Islet precursor cell (in vitro differentiated cells): ENCODE measurements at regions not wholly inside any gene's neighbourhood (a gene's known extent, or its start where the extent isn't known, plus 50 kb on each side); places are given as distances from the start of the nearest gene placed in this dataset.
"Not testable (repeated sequence)": the region's sequence is repeated elsewhere in the genome, so short reads cannot be mapped to it uniquely, and the experiment has no call there.

Experiments used
- DNase-seq: peaks from one replicate; pipeline ENCODE4 v3.0.0-alpha.2; 2018

DNA sequence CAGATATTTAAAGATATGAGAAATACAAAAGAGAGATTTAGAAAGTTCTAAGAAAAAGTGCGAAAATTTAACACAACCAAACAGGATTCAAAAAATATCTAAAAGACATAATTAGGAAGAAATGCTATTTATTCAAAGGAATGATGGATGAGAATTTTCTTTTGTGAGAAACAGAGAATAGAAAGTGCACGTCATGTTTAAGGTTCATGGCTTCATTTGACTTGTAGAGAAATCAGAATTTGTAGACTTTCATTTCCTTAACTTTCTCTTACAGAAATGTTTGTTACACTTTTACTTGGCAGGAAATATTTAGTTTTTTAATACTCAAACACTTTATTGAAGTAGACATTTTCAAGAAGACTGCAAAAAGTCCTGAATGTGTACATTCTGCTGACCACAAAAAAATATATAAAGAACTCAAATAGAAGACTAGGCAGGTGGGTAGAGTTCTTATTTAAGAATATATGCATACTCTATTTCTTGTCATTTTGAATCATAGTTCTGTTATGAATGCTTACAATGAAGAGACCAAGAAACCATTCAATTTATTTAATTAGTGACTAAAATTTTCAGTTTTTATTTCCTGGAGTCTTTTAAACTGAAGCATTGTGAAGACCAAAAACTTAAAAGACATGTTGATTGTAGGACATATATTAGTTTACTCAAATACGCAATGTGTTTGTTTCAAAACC is 710.5 kb upstream of the HS3ST5 start:
- no peak for DNase-seq

DNA sequence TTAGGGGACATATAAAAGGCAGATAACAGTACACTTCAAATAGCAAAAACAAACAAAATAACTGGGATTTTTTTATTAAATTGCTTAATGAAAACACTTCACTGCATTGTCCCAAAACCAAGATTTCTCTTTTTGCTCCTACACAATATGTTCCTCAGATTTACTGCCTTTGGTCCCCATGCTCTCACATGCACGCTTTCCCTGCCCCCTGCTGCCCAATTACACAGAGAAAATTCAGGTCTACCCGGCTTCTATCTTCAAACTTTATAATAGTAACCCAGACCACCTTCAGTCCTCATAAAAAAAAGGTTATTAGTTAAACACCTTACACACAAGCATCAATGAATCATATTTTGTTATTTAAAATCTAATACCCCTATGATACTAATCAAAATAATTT is 673.8 kb upstream of the HS3ST5 start:
- DNase-seq: no peak

DNA sequence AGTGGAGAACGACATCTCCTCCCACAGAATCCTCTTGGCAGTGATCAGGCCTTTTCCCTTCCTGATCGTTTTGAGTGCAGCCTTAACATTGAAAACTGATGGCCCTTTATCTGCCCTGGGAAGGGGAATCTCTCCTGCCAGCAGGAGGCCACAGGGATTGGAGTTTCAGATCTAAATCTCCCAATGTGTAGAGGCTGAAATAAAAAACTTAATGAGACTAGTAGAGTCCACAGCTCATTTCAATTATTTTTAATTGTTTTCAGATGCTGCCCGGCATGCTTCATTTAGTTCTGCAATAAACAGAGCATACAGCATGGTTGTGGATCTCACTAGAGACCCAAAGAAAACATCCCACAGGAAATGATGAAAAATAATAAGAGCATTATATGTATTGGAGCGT is 662.2 kb upstream of the HS3ST5 start:
- no peak for DNase-seq

DNA sequence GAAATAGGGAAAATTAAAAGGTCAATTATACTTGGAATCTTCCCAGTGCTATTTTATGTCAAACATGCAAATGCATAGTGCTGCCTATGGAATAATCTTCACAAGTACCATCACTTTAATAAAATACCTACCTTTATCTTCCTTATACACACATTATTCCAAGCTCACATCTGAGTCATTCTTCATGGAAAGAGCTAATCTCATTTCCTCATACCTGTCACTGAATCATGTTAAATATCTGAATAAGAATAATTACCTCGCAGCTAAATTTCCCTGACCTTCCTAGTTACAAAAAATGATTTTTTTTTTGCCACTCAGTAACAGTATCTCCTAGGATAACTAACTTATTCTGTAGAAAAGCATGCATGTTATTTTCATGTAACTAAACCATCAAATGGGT is 661.4 kb upstream of the HS3ST5 start:
- DNase-seq: no peak

DNA sequence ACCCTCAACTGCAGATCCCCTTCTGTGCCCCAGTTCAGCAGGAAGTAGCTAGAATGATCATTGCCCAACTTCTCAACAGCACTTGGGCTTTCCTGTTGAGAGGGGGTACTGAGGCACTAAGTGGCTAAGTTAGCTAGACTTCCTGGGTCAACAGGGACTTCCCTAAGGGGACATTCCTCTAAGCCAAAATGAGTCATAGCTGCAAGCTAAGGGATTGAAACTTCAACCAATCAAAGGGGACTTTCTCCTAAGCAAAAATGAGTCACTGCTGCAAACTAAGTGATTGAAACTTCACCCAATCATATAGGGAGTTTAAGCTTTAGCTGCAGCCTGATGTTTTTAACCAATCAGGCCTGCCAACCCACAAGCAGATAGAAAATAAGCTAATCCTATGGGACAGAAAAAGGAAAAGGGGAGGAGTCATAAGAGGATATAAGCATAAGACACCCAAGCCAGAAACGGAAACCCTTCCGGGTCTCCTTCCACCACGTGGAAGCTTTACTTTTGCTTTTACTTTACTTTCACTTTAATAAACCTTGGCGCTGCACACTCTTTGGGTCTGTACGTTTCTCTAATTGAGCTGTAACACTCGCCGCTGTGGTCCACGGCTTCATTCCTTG is 659.0 kb upstream of the HS3ST5 start:
- DNase-seq: no peak

DNA sequence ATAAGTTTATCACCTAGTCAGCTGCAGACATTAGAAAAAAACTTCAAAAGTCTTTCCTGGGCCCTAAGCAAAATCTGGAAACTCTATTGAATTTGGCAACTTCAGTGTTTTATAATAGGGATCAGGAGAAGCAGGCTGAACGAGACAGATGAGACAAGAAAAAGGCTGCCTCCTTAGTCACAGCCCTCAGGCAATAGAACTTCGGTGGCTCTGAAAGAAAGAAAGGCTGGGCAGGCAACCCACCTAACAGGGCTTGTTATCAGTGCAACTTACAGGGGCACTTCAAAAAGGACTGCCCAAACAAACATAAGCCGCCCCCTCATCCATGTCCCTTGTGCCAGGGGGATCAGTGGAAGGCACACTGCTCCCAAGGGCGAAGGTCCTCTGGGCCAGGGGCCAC is 657.9 kb upstream of the HS3ST5 start:
- DNase-seq: peak; percentile 84

DNA sequence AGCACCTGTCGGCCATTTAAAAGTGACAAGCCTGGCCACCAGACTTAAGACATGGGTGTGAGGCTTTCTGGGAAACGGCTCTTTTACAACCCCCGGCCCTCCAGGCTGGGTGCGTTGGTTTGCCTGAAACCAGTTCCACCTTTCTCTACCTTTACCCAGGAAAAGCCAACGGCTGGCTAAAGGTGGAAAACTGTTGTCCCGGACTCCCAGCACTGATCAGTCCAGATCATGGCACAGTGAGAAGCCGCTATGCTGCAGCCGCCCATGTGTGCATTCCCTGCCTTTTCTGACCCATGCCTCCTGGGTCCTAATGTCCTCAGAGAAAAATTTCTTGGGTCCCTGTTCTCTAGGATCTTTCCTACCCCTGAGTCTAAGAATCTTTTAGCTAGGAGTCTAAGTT is 655.7 kb upstream of the HS3ST5 start:
- no peak for DNase-seq

DNA sequence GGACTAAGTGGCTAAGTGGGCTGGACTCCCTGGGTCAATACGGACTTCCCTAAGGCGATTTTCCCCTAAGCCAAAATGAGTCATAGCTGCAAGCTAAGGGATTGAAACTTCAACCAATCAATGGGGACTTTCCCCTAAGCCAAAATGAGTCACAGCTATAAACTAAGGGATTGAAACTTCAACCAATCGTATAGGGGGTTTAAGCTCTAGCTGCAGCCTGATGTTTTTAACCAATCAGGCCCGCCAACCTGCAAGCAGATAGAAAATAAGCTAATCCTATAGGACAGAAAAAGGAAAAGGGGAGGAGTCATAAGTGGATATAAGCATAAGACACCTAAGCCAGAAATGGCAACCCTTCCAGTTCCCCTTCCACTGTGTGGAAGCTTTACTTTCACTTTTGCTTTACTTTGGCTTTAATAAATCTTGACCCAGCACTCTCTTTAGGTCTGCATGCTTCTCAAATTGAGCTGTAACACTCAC is 655.0 kb upstream of the HS3ST5 start:
- DNase-seq: no peak

DNA sequence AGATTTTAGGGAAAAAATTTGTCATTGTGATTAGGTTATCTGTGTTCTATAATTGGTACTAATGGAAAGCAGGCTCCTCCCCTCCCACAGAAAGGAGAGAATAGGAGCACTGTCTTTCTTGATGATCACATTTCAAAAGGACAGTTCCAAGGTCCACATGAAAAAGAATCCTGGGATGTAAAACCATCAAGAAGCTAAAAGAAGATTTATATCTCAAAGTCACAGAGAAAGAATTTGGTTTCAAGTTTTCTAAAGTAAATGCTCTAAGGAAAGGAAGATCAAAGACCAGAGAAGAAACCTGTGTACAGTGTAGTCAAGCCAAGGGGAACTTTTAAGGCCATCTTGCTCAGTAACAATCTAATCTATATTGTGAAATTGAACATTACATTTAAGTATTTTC is 652.7 kb upstream of the HS3ST5 start:
- DNase-seq: no peak

DNA sequence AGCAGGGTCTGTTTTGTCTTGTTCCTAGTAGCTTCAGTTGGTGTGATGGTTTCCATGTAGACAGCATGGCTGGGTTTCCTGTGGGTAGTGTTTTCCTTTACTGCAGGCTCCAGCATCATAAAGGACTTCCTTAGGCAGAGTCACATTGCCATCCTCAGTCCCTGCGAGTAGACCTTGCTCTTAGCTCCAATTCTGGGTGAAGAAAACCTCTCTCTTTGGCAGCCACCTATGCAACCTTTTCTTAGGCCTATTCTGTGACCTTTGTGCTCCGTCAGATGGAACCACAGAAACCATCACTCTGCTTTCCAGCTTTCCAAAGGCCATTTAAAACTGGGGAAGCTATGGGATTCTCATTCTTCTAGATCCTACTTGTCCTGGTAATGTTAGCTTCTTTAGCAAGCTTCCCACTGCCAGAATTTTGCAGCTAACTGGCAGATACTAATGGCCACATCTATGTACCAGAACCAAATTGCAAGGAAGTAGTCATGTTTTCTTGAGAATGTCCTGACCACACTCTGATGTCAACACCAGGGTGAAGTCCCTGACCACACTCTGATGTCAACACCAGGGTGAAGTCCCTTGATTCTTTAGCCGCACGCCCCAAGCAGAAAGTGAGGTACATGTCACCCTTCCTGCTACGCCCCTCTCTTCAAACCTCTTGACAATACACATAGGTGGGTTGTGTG is 646.6 kb upstream of the HS3ST5 start:
- no peak for DNase-seq

DNA sequence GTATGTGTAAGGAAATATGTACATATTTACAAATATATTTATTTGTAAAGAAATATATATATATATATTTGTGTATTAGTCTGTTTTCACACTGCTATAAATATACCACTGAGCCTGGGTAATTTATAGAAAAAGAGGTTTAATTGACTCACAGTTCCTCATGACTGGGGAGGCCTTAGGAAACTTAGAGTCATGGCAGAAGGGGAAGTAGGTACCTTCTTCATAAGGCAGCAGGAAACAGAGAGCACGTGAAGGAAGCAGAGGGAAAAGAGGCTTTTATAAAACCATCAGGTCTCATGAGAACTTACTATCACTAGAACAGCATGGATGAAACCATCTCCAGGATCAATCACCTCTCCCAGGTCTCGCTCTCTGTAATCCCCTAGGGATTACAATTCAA is 644.5 kb upstream of the HS3ST5 start:
- no peak for DNase-seq

DNA sequence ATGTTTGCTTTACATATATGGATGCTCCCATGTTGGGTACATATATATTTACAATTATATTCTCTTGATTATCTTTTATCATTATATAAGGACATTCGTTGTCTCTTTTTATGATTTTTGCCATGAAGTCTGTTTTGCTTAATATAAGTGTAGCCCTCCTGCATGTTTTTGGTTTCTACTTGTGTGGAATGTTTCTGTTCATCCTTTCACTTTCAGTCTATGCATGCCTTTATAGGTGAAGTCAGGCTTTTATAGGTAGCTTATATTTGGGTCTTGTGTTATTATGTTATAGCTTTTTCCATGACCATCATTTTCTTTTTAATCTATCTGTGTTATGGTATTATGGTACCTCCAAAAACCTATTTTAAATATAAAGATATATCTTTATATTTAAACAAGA is 612.5 kb upstream of the HS3ST5 start:
- DNase-seq: no peak

DNA sequence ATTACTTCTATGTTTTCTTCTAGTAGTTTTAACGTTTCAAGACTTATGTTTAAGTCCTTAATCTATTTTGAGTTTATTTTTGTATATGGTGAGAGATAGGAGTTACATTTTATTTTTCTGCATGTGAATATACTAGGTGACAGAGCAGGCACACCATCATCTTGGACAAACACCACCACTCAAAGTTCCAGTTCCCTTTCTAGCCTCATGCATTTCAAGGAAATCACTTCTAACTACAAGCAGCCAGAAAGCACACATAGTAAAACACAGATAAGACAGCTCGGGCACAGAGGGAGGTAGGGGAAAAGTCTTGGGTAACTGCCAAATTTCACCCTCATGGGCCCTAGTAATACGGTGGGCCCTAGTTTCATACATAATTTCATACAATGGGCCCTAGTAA is 609.4 kb upstream of the HS3ST5 start:
- DNase-seq: no peak

DNA sequence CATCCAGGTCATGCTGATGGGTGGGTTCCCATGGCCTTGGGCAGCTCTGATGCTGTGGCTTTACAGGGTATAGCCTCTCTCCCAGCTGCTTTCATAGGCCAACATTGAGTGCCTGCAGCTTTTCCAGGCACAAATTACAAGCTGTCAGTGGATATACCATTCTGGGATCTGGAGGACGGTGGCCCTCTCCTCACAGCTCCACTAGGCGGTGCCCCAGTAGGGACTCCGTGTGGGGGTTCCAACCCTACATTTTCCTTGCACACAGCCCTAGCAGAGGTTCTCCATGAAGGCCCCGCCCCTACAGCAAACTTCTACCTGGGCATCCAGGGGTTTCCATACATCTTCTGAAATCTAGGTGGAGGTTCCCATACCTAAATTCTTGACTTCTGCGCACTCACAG is 602.6 kb upstream of the HS3ST5 start:
- DNase-seq: no peak

DNA sequence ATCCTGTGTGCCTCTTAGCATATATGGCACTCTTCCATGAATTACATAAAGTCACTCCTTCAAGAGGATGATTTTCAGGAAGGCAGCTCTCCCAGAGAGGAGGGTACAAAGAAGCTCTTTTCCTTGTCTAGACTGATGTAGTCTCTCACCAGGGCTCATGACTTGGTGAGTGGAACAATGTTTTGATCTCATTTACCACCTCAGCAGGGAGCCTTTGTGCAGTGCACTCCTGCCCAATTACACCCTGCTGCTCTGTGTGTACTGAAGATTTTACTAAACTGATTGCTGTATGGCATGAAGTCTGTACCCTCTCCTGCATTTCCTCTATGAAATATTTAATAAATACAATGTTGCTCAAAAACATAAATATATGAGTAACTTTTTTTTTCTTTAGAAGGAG is 598.3 kb upstream of the HS3ST5 start:
- DNase-seq: no peak

DNA sequence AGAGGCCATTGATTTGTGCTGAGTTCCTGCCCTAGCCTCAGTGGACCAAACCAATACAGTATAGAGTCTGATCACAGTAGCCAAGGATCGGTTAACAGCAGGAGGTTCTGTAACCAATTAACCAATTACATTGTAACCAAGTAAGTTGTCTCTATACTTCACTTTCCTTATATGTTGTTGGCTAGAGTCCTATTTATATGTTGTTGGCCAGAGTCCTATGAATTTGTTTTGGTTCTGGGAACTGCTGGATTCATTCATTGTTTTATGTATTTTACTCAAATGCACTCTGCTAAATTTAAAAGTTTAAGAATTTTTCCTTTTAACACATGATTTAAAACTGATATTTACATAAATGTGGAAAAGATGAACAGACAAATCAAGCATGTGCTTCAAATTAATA is 597.4 kb upstream of the HS3ST5 start:
- no peak for DNase-seq

DNA sequence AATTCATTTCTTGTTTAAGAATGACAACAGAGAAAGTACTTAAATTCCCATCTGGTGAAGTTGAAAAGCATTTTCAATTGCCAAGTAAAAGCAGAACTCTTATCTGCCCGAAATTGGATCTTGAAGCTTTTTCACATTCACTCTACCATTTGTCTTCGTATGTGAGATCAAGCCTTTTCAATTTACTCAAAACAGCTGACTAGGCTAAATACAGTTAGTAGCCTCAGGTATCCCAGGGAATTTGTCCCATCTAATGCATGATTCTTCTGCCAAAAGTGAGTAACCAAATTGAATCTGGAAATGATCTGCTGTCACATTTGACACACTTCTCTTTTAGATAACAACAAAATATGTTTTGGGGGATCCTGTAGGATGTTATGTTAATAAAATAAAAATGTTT is 596.8 kb upstream of the HS3ST5 start:
- no peak for DNase-seq

DNA sequence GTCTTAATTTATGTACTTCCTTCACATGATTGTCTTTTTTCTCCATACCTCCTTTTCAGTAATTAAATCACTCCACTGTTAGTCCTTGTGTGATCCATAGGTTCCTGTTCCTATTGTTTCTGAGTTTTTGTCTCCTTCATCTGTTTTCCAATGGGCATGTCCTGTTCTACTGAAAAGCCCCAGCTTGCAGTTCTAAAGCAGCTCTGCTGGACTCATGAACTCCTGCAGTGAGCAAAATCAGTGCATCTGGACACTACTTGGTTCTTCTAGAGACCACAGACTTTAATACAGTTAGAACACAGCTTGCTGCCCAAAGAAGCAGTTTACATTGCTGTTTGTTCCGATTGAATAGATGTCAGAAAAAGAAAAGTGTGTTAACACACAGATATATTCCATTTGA is 593.3 kb upstream of the HS3ST5 start:
- DNase-seq: no peak

DNA sequence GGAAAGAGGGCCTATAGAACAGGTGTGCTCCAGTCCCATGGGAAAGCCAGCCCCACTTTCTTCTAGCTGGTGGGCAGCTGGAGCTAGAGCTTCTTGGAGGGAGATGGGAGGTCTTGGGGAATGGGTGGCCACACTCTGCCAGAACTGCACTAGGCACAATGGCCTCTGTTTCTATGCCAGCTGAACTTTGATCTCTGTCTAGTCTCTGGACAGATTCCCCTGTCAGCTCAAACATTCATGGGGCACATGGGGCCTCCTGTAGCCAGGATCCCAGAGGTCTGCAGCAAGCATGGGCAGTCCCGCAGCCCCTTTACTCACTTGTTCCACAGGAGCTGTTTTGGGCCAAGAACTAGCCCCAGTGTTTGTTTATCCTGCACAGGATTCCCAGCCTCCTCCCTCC is 591.3 kb upstream of the HS3ST5 start:
- DNase-seq: no peak

DNA sequence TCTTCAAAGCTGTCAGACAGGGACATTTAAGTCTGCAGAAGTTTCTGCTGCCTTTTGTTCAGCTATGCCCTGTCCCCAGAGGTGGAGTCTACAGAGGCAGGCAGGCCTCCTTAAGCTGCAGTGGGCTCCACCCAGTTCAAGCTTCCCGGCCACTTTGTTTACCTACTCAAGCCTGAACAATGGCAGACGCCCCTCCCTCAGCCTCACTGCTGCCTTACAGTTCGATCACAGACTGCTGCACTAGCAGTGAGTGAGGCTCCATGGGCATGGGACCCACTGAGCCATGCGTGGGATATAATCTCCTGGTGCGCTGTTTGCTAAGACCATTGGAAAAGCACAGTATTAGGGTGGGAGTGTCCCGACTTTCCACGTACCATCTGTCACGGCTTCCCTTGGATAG is 585.9 kb upstream of the HS3ST5 start:
- DNase-seq: not testable (repeated sequence)

DNA sequence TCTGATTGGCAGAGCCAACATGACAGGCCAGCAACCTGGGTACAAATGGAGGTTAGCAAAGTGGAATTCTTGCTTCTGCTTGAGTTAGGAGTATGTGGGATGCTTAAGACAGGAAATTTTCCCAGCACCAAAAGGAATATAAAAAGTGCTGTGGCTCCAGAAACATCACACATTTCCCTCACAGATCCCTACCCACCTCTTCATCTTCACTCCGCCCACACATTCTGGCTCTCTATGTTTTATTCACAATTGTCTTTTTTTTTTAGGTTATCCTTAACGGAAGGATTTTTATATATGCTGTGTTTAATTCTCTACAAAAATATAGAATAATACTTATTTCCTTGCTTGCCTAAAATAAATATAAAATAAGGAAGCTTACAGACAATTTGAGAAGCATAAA is 563.3 kb upstream of the HS3ST5 start:
- DNase-seq: no peak

DNA sequence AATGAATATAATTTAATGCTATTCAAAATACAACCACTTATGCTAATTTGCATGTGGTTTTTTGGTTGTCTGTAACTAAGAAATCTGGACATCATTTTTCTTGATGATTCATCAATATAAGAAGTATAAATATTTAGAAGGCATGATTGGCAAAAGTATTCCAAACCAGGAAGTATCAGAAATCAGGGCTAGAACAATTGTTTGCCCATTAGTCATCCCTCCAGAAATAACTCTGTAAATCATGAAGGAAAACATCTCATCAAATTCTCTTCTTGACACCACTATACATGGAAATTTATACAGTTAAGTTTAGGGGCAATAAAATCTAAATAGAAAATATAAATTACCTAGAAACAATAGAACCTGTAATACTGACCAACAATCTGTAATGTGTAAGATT is 554.7 kb upstream of the HS3ST5 start:
- DNase-seq: no peak

DNA sequence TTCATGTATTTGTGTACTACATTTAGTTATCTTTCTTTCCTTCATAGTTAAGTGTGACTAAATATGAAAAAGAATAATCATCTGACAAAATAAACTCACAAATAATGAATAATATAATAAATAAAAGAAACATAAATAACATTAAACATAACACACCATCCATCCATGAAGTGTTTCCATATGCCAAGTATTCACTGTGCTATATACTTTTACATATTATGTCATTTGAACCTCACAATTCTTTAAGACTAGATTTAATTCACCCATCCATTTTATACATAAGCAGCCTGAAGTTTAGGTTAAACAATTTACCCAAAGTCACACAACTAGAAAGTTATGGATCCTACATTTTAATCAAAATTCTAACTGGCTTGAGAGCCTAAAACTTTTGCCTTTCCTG is 549.4 kb upstream of the HS3ST5 start:
- no peak for DNase-seq

DNA sequence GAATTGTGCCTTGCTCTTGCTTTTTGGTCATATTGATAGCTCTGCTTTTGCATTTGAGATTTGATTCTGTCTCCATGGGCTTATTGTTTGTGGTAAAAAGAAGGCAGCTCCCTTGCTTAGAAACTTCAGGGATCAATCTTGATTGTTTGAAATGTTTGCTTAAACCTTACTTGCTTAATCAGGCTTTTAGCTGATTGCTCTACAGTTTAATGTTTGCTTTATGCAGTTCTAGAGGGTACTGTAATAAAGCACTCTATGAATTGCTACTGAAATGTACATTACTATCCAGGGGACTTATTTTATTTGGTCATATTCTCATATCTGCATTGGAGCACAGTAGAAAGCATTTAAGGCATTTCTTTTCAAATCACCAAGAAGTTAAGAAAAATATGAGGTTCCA is 545.4 kb upstream of the HS3ST5 start:
- no peak for DNase-seq
